K562 (cell line): ENCODE measurements at regions not wholly inside any gene's neighbourhood (a gene's known extent, or its start where the extent isn't known, plus 50 kb on each side); places are given as distances from the start of the nearest gene placed in this dataset.

Experiments used
- ATAC-seq: fragments of 200-7000 bp; cut with Tn5 transposase; 3 replicates; pipeline ENCODE4 v1.9.1; 2020; ENCODE audit warnings: moderate library complexity
- BruUV-seq: library from RNA; stranded (reverse); fragments of 400-500 nt; replicated peaks from 2 replicates; lab custom pipeline; 2021; lab: Mats Ljungman, UMichigan
- CTCF ChIA-PET: fragments of 300-600 bp; formaldehyde crosslinking; extraction: SDS; loops from one replicate; lab custom pipeline; 2021; ENCODE audit warnings: low intra/inter-chr PET ratio; lab: Yijun Ruan, JAX
- POLR2A ChIA-PET: fragments of 300-600, 350-650 bp; sonication (Branson Sonifier 250); formaldehyde crosslinking; extraction: SDS; loops from one replicate; lab custom pipeline; 2021; ENCODE audit warnings: antibody characterized with exemption, inconsistent platforms; lab: Yijun Ruan, JAX
- DNase-seq, 4 experiments: peaks; one replicate each; pipeline versions ENCODE4 v3.0.0 to v3.0.0-alpha.2; 2011 to 2018; ENCODE audit warnings: low spot score in 3 of 4, mixed read lengths in 3 of 4; ENCODE audit errors: extremely low read depth in 1 of 4
- FAIRE-seq: peaks from 2 replicates; lab custom pipeline; 2011; peaks lifted over from hg19 to GRCh38; lab: Jason Lieb, UNC
- H2AFZ ChIP-seq: 2 replicates; pipeline ENCODE4 v1.6.0; 2011; ENCODE audit warnings: low read depth, low read length, control low read depth, inconsistent platforms
- H3K27ac ChIP-seq: fragments of 200-600 bp; 3 replicates; pipeline ENCODE4 v1.8.0; 2011; ENCODE audit warnings: low read depth, mild to moderate bottlenecking, control low read depth, inconsistent platforms, low read length, moderate library complexity, mixed read lengths; ENCODE audit errors: extremely low read depth
- H3K27me3 ChIP-seq, 2 experiments: fragments of 300-600 bp in 1 of 2; 2 replicates in 1 of 2; 3 replicates in 1 of 2; pipeline versions ENCODE4 v1.6.0 to v1.8.0; 2011; ENCODE audit warnings: inconsistent platforms in 2 of 2, low read length in 2 of 2, mild to moderate bottlenecking in 1 of 2, mixed read lengths in 1 of 2, moderate library complexity in 1 of 2; ENCODE audit not compliant: control insufficient read depth in 2 of 2, insufficient read depth in 2 of 2
- H3K36me3 ChIP-seq: fragments of 300-600 bp; 3 replicates; pipeline ENCODE4 v1.8.0; 2011; ENCODE audit warnings: mild to moderate bottlenecking, low read length, inconsistent platforms; ENCODE audit not compliant: control insufficient read depth, insufficient read depth
- H3K4me1 ChIP-seq, 2 experiments: fragments of 200-600 bp in 1 of 2; replicated peaks in 1 of 2; 2 replicates in 1 of 2; 3 replicates in 1 of 2; pipeline versions ENCODE4 v1.5.1 to v1.8.0; 2011; ENCODE audit warnings: inconsistent platforms in 2 of 2, low read length in 2 of 2, mild to moderate bottlenecking in 1 of 2, mixed read lengths in 1 of 2, moderate library complexity in 1 of 2; ENCODE audit not compliant: control insufficient read depth in 2 of 2, insufficient read depth in 2 of 2
- H3K4me2 ChIP-seq: 2 replicates; pipeline ENCODE4 v1.6.1; 2011; ENCODE audit warnings: low read length, control low read depth, inconsistent platforms, mixed read lengths; ENCODE audit not compliant: insufficient read depth
- H3K4me3 ChIP-seq: fragments of 200-600 bp; sonication (generic), shearing (Covaris generic); 2 replicates; pipeline ENCODE4 v1.5.1; 2016; ENCODE audit warnings: control low read depth, inconsistent platforms
- H3K79me2 ChIP-seq: fragments of 200-600 bp; 3 replicates; pipeline ENCODE4 v1.8.0; 2011; ENCODE audit warnings: low read length, inconsistent platforms; ENCODE audit not compliant: control insufficient read depth, insufficient read depth
- H3K9ac ChIP-seq, 2 experiments: 2 replicates each; pipeline versions ENCODE4 v1.6.0 to v1.6.1; 2011; ENCODE audit warnings: low read depth in 2 of 2, low read length in 2 of 2, control low read depth in 1 of 2, inconsistent platforms in 1 of 2, mild to moderate bottlenecking in 1 of 2, mixed read lengths in 1 of 2; ENCODE audit not compliant: insufficient read depth in 1 of 2
- H3K9me1 ChIP-seq: one replicate; pipeline ENCODE4 v1.6.0; 2011; ENCODE audit warnings: inconsistent platforms, mild to moderate bottlenecking, low read length, moderate library complexity; ENCODE audit not compliant: control insufficient read depth, insufficient read depth
- H3K9me3 ChIP-seq: replicated peaks from 2 replicates; pipeline ENCODE4 v1.5.1; 2011; ENCODE audit warnings: low read depth, low read length, inconsistent platforms; ENCODE audit not compliant: control insufficient read depth, insufficient read depth
- H4K20me1 ChIP-seq: replicated peaks from 2 replicates; pipeline ENCODE4 v1.6.1; 2011; ENCODE audit warnings: low read length, inconsistent platforms, mixed read lengths; ENCODE audit not compliant: control insufficient read depth, insufficient read depth
- EWSR1 ChIP-seq: fragments of 450-650 bp; IDR thresholded peaks from 2 replicates; pipeline ENCODE4 v1.6.1; 2018; ENCODE audit warnings: borderline replicate concordance, mild to moderate bottlenecking, low read depth, moderate library complexity; ENCODE audit not compliant: partially characterized antibody
- FOSL1 ChIP-seq: fragments of 200-800 bp; sonication (Bioruptor generic); conservative IDR thresholded peaks from 2 replicates; pipeline ENCODE4 v1.6.1; 2016; ENCODE audit warnings: missing genetic modification characterization, missing compliant biosample characterization
- GATA2 ChIP-seq: sonication (generic); formaldehyde crosslinking; IDR thresholded peaks from 2 replicates; pipeline ENCODE4 v1.4.0; 2020; ENCODE audit warnings: mild to moderate bottlenecking, missing genetic modification reagents
- HMGXB4 ChIP-seq: sonication (generic); formaldehyde crosslinking; IDR thresholded peaks from 2 replicates; pipeline ENCODE4 v1.8.1; 2023; ENCODE audit warnings: mild to moderate bottlenecking, missing genetic modification reagents
- NR2C1 ChIP-seq, 2 experiments: fragments of 450-650 bp; IDR thresholded peaks; 2 replicates each; pipeline ENCODE4 v1.6.1; 2017; ENCODE audit warnings: mild to moderate bottlenecking in 2 of 2, antibody characterized with exemption in 1 of 2, inconsistent platforms in 1 of 2, missing compliant biosample characterization in 1 of 2, missing genetic modification characterization in 1 of 2
- PML ChIP-seq: IDR thresholded peaks from 2 replicates; pipeline ENCODE4 v1.6.1; 2012; ENCODE audit warnings: low read length, inconsistent platforms
- SRSF9 ChIP-seq: fragments of 200-400 bp; formaldehyde crosslinking; IDR thresholded peaks from 2 replicates; pipeline ENCODE4 v1.6.1; 2017; ENCODE audit warnings: low read depth, low read length, borderline replicate concordance
- ZNF592 ChIP-seq: fragments of 450-650 bp; IDR thresholded peaks from 2 replicates; pipeline ENCODE4 v1.6.1; 2017; ENCODE audit warnings: antibody characterized with exemption, mild to moderate bottlenecking
- WGBS: fragments of 100-300 bp; shearing (Covaris generic); methylation state at CpG from one replicate; pipeline ENCODE4 v1.1.6; 2016; ENCODE audit warnings: low coverage, mixed read lengths; ENCODE audit not compliant: insufficient coverage; ENCODE audit errors: missing lambda C conversion rate; 5-methylcytosine and 5-hydroxymethylcytosine counted together
- in situ Hi-C: fragments of 300-500 bp; cut with MboI; formaldehyde crosslinking; loops from 4 replicates; pipeline ENCODE4 v1.15.0; 2018; ENCODE audit warnings: inconsistent platforms, mixed read lengths
- intact Hi-C: fragments of 100-400 bp; cut with micrococcal nuclease; formaldehyde crosslinking; loops from 2 replicates; pipeline ENCODE4 v1.14.2; 2022

DNA sequence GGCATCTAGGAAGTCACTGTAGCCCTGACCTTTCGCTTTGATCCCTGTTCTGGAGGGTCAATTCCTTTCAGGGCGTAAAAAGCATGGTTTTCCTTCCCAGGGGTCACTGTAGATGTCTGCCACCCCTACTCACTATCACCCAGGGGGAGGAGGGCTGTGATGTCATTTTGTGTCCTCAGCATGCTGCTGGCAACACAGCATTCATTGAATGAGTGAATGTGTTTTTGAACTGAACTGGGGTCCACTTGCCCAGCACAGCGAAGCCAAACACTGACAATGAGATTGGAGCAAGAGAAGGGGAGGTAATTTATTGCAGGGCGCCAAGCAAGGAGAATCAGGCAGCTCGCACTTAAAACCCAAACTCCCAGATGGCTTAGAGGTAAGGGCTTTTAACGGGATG, 78.2 kb upstream of the PGBD5 start:
- no peak for DNase-seq
- Histone ChIP-seq H3K27me3 (no peaks in the 10 kb centered on the region), H3K9me3 (no peaks in the 10 kb centered on the region), H3K79me2 (no peaks in the 10 kb centered on the region), H3K27ac (no peak overlapping the region), H3K9ac (no peak overlapping the region), H4K20me1 (no peaks in the 10 kb centered on the region), H3K4me2 (no peak overlapping the region), H3K9me1 (no peaks in the 10 kb centered on the region), H3K4me1 (no peaks in the 10 kb centered on the region), H3K36me3 (no peaks in the 10 kb centered on the region), H2AFZ (no peak overlapping the region), H3K4me3 (no peak overlapping the region)
- ATAC-seq = no peak
- TF ChIP-seq PML (no peak), NR2C1 (IDR thresholded peaks at IDR 0.05) (no peak), NR2C1 (tag; IDR thresholded peaks at IDR 0.05) (no peak), SRSF9 (no peak), FOSL1 (tag) (no peak), HMGXB4 (CRISPR knock-in tag) (no peak), EWSR1 (no peak), ZNF592 (no peak), GATA2 (no peak)
- in situ Hi-C loops = no loop called here
- 6% methylated on average over 6 of the region's 6 CpGs for WGBS
- CTCF ChIA-PET = no interaction called here
- no peak for FAIRE-seq
- intact Hi-C loops = no loop called here
- BruUV-seq = no TSS peak
- POLR2A ChIA-PET = no interaction called here
